Ecto neural progenitor cell (in vitro differentiated cells): ENCODE measurements at regions not wholly inside any gene's neighbourhood (a gene's known extent, or its start where the extent isn't known, plus 50 kb on each side); places are given as distances from the start of the nearest gene placed in this dataset.

Experiments used
- DNase-seq: peaks from one replicate; pipeline ENCODE4 v3.0.0-alpha.2; 2018; ENCODE audit warnings: low spot score

DNA sequence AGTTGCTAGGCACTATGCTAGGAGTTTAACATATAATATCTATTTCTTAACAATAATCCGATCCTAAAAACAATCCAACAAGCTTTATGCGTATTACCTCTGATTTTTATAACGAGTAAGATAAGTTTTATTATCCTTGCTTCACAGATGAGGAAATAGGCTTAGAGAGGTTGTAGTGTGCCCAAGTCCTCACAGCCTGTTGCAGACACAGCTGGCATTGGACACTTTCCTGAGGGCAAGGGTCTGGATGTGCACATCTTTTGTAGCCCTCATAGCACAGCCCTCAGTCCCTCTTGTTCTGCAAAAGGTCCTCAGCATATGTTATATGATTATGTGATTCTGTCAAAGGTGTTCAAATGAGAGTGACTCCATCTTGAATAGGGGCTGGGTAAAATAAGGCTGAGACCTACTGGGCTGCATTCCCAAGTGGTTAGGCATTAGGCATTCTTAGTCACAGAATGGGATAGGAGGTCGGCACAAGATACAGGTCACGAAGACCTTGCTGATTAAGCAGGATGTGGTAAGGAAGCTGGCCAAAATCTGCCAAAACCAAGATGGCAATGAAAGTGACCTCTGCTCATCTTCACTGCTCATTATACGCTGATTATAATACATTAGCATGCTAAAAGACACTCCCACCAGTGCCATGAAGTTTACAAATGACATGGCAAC lies 75.7 kb upstream of the F3 start:
- DNase-seq: no peak

DNA sequence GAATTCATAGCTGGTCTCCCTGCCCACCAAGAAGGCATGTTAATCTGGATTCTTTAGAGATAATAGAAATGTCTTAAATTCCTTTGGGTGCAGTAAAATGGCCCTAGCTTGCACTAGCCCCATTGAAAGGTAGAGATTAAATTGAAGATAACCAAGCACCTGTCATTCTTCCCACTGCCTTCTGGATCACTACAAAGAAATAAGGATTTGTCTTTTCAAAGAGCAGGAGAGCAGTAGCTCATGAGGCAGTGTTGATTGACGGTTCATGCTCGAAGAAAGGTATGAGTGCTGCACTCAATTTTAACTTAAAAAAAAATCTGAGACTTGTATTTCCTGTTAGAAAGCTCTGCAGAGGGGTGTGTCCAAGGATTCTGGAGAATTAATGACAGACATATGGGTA lies 74.9 kb upstream of the F3 start:
- DNase-seq: no peak

DNA sequence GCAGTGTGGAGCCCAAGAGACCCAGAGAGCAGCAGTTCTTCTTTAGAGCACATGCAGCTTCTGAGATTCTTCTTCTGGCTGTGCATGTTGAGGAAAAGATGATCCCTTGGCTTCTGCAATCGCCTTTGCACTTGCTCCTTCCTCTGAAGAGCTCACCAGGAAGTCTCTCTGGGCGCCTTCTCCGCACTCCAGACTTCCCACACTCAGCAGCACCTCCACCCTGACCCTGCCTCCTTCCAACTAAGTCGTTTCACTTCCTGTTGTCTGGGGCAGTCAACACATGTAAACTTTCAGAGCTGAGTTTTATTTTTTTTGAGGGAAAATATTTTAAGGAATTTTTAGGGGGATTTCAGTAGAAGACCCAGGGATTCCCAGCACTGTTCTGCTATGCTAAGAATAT lies 73.4 kb upstream of the F3 start:
- no peak for DNase-seq

DNA sequence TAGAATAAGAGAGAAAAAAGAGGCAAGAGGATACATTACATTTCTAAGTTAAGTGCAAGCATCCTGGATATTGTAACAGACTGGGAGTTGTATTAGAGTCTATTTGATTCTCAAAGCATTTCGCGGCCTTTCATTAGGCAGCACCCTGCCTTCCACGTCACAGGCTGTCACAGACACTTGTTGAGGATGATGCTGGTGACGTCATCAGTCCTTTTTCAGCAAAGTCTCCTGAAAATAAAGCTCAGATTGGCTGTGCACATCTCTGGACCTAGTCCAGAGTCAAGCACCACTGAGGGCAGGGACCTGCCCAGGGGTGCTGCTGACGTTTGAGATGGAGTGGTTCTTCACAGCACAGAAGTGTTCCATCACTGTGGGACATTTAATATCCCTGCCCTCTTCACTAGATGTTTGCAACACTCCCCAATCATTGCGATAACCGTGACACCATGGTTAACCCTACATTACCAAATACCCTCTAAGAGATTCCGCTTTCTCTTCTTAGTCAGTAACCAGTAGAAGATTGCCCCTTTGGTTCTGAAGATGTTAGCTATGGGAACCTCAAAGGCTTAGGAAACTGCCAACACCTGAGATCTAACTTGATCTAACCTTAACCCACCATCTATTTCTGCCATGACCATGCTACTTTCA lies 72.7 kb upstream of the F3 start:
- DNase-seq: no peak

DNA sequence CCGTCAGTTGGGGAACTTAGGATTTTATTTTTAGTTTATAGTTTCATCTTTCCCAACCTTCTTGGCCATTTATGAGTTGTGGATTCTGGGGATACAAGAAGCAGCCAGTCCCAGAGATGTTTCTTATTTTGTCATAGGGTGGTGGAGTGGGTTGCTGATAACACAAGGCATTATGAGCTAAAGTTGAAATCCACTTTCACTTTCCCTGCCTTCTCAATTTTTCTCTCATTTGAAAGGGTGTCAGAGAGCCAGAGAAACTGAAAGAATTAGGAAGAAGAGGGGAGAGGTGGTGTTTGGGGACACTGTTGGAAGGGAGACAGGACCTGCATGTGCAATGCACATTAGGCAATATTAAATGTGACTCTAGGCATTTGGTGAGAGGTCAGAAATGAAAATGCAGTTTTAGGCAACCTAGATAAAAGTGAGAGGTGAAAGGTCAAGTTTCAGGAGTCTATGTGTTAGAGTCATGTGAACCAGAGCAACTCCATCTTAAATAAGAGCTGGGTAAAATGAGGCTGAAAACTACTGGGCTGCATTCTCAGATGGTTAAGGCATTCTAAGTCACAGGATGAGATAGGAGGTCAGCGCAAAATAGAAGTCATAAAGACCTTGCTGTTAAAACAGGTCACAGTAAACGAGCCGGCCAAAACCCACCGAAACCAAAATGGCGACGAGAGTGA lies 71.1 kb upstream of the F3 start:
- DNase-seq: no peak

DNA sequence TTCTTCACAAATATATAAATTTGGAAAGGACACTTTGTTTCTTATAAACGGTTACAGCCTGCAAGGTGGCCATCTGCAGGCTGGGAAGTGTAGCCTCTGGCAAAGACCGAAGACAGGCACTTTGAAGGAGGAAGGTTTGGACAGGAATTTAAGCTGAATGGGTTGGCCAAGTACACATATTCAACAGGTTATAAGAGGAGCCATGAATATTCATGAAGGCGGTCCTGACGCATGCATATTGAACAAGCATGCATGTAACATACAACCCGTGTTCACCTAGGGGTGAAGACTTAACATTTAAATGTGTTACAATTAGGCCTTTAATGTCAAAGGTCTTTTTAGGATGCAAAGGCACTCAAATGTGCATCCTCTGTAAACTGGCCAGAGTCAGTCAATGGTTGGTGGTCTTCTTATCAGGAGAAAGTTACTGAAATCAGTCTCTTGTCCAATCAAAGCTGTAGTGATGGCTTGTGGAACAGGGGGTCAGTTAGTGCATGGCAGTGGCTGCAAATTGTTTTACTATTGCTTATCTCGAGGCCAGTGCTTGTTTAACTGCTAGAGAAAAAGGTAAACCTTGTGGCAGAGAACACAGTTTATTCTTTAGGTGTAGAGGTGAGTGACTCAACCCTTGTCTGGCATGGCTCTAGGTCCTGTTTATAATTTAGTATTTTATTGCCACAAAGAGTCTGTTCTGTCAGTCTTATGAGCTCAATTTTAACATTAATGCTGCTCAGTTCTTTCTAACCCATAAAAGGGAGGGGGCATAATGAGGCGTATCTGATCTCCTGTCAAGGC lies 70.3 kb upstream of the F3 start:
- peak; percentile 15 for DNase-seq

DNA sequence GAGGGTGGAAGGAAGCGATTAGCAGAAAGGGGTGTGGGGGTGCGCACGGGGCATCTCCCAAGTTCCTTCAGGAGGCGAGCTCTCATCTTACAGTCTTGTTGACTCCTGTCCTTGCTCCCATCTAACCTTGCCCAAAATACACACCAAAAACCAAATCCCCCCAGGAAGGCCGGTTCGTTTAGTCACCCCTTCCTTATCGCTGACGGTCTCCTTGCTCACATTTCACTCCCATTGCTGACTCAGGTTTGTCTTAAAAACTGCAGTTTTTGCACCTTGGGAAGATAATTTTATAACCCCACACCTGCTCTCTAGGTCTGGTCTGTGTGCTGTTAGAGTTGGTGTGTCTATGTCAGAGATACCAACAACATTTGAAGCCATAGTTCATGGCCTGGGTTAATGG lies 68.1 kb upstream of the F3 start:
- no peak for DNase-seq

DNA sequence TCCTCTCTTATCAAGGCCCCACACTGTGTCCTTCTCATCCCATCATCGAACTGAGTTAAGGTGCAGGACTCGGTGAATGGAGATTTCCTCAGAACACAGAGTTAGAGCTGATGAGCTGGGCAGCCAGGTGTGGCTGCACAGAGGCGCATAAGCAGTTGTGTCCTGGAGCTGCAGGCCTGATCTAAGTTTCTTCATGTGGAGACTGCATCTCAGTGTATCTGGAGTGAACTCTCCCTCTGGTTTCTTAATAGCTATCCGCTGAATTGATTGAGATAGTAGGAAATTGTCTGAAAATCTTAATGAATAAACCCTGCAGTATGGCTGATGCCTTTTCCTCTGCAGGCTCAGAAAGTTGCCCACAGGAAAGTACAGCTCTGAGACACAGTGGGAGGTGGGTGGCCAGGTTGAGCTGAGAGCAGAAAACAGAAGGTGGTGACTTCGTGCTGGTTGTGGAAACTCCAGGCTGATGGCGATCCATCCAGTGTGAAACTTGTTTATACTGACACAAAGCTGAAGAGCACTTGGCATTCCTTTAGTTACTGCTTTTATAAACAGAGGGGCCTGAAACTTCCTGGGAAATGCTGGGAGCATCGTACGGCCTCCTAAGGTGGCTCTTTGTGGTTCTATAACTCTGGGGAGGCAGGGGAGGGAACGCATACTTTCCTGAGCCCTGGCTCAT lies 67.4 kb upstream of the F3 start:
- DNase-seq: no peak

DNA sequence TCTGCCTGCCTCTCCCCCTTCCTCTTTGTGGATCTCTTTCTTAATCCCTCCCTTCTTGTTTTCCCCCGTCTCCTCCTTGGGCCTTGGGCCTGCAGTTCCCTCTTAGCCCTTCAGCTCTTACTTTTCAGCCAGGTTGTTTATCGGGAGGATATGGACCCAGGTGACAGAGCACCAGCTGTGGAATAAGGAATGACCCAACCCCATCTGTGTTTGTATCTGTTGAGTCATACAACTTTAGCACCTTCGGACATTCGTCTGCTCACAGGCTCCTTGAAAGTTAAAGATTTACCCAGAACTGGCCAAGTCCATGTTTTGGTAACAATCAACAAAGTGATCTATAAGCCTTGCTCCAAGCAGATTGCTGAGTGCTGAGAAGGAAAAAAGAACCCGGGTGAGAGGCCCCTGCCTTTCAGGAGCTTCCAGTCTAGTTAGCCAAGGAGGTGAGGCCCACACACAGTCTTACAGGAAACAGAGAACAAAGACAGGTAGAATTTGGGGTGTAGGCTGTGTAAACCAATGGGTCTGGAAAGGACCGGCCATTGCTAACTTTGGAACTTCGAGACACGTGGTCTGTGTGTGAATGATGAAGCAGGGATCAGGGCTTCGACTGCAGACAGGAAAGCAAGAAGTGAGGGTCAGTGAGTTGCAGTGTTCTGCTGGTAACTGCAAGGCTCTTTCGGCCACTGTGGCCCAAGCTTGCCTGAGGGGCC lies 66.7 kb upstream of the F3 start:
- DNase-seq: no peak

DNA sequence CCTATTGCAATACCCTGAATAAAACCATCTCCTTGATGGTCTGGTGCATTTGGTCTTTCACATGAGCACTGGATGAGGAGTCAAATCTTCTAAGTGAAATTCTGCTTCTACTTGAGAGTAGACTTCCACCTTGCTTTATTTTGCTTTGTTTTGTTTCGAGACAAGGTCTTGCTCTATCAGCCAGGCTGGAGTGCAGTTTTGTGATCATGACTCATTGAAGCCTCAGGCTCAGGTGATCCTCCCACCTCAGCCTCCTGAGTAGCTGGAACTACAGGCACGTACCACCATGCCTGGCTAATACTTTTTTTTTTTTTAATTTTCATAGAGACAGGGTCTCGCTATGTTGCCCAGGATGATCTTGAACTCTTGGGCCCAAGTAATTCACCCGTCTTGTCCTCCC lies 65.8 kb upstream of the F3 start:
- DNase-seq: no peak

DNA sequence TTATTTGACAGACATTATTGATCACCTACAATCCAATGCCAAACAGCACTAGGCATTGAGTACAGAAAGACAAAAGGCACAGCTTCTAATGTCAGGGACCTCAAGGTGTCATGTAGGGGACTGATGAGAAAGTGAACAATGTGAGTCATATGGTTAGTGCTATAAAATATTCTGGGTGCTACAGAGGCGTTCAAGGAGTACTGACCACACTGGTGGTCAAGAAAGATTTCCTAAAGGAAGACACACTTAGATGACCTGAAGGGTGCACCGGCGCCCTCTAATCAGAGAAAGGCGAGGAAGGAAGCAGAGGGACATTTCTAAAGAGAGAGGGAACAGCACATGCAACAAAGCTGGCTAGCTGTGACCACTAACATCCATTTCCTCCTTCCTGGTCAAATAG lies 64.9 kb upstream of the F3 start:
- no peak for DNase-seq

DNA sequence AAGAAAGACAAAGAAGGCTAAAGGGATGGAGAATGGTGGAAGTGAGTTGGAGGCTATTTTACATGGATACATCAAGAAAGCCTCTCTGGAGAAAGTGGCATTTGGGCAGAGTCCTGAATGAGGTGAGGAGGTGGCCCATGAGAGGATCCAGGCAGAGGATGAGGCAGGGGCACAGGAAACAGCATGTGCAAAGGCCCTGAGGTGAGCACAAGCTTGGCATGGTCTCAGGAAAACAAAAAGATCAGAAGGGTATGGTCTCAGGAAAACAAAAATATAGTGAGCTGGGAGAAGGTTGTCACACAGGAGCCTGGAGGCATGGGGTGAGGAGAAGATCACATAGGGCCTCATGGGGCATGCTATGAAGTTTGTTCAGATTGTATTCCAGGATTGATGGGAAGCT lies 62.1 kb upstream of the F3 start:
- no peak for DNase-seq

DNA sequence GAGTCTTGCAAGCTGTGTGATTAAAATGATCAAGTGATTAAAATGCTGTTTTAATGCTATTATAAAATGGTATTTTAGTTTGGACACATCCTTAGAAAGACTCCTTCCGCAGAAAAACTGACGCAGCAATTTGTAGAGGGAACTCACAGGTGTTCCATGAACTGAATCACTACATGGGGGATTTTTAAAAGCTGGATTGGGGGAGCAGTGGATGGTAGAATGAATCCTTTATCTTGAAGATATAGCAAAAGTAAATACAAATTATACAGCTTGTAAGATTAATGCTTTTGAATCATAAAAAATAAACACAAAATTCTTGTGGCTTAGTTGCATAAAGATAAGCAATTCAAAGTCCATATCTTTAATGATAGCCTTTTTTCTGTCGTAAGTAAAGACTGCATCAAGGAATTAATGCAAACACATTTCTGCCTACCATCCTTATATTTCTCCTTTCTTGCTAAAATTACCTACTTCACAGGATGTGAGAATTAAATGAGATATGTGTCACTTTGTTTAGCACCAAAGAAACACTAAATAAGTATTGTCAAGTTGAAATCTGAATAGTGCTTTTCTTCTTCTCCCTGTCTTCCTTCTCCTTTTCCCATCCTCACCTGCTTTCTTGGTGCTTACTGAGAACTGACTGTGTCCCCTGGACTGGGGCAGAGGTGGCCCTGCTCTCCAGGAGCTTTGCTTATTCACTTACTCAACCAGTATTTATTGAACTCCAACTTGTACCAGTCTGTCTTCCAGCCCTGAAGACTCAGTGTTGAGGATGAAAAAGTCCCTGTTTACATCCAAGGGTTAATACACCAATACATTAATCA lies 61.5 kb upstream of the F3 start:
- DNase-seq: no peak

DNA sequence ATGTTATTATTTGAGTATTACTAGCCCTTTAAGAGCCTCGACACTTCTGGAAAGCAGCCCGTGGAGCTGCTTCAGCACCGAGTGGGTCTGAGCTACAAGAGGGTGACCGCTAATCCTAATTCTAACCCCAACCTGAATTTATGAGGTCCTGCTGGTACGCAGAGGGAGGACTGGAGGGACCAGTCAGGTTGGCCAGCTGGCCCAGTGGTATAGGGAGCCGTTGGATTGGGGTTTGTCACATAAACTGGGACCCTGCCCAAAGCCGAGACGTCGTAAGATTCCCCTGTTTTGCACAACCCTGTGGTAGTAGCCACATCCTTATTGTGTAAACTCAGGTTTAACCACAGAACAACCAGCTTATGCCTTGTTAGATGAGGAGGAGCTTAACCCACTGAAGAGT lies 60.8 kb upstream of the F3 start:
- no peak for DNase-seq

DNA sequence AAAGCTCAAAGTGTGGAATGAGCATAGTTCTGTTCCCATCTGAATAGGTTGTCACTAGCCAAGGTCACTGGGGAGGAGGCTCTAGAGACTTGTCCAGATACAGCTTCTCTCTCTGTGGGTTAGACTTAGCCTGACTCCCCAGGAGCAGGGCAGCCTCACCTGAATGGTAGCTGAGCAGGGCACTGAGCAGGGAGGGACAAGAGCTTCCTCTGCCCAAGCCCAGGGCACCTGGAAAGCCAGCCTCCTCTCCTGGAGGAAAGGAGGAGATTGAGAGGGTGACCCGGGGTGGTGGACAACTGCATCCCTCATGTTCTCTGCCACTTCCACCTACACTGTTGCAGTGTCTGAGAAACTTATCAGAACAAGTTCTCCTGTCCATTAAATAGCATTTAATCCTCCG lies 59.0 kb upstream of the F3 start:
- no peak for DNase-seq

DNA sequence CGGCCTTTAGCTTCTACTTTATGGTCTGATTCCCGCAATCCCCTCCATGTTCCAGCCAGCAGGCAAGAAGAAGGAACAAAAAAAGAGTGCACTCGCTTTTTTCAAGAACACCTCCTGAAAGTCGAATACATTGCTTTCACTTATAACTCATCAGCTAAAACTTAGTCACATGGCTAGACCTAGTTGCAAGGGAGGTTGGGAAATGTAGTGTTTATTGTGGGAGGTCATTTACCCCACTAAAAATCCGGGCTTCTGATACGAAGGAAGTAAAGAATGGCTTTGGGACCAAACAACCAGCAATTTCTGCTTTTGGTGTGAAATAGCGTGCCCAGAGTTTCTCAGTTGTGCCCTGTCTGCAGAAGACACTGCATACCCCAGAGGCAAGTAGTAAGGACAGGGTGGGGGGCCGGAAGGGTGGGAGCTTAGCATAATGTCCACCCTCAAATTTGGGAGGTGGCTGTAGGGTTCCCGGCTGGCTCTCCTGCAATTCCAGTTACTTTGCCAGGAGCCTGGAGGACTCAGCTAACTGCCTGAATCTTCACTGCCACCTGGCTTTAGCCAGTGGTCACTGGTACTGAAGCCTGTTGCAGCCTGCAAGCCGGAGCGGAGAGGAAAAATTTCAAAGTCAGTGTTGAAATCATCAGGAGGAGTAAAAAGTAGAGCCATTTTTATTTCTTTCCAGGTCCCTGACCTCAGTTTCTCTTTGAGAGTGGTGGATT lies 57.7 kb upstream of the F3 start:
- DNase-seq: peak; percentile 55

DNA sequence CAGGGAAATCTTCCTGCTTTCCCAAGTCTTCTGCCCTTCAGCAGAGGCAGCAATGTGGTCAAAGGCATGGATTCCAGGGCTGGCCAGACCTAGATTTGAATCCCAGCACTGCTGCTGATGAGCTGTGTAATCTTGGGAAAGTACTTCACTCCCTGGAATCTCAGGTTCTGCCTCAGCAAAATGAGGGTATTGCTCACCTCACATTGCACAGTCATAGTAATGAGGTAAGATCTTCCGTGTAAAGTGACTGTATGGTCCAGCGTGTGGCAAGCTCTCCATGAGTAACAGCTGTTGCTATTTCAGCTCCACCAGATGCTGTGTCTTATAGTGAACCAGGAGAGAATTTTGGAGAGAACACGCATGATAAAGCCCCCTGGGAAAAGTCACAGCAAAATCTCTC lies 56.1 kb upstream of the F3 start:
- DNase-seq: no peak

DNA sequence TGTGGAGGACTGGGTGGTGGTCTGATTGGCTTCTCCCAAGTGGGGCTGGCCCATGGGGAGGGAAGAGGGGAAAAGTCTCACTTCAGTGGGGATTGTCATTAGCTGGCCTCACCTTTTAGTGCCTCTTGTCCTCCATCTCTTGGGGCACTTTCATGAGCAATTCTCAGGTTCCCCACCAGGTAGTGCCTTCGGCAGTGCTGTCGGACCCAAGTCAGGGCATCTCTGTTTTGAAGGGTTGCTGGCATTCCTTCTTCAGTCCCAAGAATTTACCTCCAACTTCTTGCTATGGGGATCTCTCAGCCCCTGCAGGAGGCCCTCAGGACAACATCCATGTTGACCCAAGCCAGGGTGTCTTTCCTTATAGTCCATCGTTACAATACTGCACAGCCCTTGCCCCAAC lies 54.7 kb upstream of the F3 start:
- DNase-seq: no peak

DNA sequence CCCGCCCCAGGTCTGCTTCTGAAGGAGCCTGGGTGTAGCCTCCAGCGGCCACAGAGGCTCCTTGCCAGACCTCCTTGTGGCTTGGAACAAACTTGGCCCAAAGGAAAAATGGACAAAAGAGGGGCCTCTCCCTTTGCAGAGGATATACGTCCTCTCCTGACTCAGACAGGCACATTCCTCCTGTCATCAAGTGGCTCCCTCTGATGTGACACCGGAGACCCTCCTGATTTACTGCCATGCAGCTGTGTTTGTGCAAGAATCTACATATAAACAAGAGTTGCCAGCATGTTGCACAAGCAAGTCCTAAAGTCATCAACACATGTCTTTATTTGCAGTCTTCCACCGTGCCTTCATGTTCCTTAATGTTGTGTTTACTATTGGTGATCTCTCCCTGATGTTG lies 54.1 kb upstream of the F3 start:
- DNase-seq: no peak

DNA sequence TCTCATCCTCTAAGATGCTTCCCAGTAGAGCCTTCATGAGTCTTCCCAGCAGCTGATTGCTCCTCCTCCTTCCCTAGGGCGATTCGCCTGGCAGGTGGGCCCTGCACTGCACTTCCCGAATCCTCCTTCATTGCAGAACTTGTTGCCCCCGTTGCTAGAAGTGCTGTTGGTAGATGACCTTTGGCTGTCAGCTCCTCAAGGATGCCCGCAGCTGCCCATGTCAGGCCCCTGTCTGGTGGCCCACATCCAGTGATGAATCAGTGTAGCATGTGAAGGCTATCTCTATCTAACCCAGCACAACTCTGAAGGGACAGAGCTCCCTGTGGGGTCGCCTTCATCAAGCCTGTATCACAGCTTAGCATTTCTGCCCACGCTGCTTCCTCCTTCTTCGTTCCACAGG lies 52.1 kb upstream of the F3 start:
- DNase-seq: no peak
